ENCODE measurements at regions not wholly inside any gene's neighbourhood (a gene's known extent, or its start where the extent isn't known, plus 50 kb on each side); places are given as distances from the start of the nearest gene placed in this dataset.

GRCh38 chr16:65829076-65829475, 537.4 kb upstream of the CDH5 start:
- no peaks in the 10 kb centered on the region for H3K27me3 ChIP-seq (ENCODE audit: control insufficient read depth in 1 of 2, insufficient read depth in 2 of 2, low read length in 2 of 2)
- H3K4me2 ChIP-seq (ENCODE audit: low read depth, low read length): no peak overlapping the region
- TF ChIP-seq NR1H2 (CRISPR knock-in tag; IDR thresholded peaks at IDR 0.05; ENCODE audit: borderline replicate concordance, low read depth) (no peak), FLYWCH1 (CRISPR knock-in tag; IDR thresholded peaks at IDR 0.05) (no peak), ZNF18 (CRISPR knock-in tag; IDR thresholded peaks at IDR 0.05; ENCODE audit: insufficient replicate concordance) (no peak), NFIC (IDR thresholded peaks at IDR 0.05; ENCODE audit: low read length) (no peak), TBL1XR1 (IDR thresholded peaks at IDR 0.05; ENCODE audit: borderline replicate concordance, low read length, partially characterized antibody) (no peak), FOSL2 (CRISPR knock-in tag; IDR thresholded peaks at IDR 0.05) (no peak), KDM5B (CRISPR knock-in tag; IDR thresholded peaks at IDR 0.05; ENCODE audit: borderline replicate concordance) (no peak), ZNF766 (CRISPR knock-in tag; IDR thresholded peaks at IDR 0.05; ENCODE audit: borderline replicate concordance) (no peak), DRAP1 (CRISPR knock-in tag; IDR thresholded peaks at IDR 0.05) (no peak), TCF7L2 (IDR thresholded peaks at IDR 0.05; ENCODE audit: low read depth, low read length) (no peak), MIER2 (CRISPR knock-in tag; IDR thresholded peaks at IDR 0.05) (no peak)
- H3K9me3 ChIP-seq (ENCODE audit: low read length): no peaks in the 10 kb centered on the region
- FAIRE-seq (no peak), DNase-seq (ENCODE audit: low spot score) (no peak), ATAC-seq (no peak)
- no peaks in the 10 kb centered on the region for H4K20me1 ChIP-seq (ENCODE audit: insufficient read depth, low read length)
- no peak overlapping the region for H3K9ac ChIP-seq (ENCODE audit: insufficient read depth, low read depth, low read length)
- ChIA-PET CTCF (ENCODE audit: low intra/inter-chr PET ratio, low total read pairs) (no interaction called here), POLR2A (no interaction called here)
- intact Hi-C loops (cut with micrococcal nuclease; ENCODE audit: unreplicated experiment) (no loop called here), in situ Hi-C loops (cut with HindIII; ENCODE audit: extremely low pct_ligation_motif_present, low pct_unique_long_range_greater_than_20kb) (no loop called here)
- H3K4me1 ChIP-seq (ENCODE audit: insufficient read depth, low read length): peaks cover 8% of the 10 kb centered on the region; the same call in 1 of the 2 replicates
- BruUV-seq (replicated peaks): no TSS peak
- no peaks in the 10 kb centered on the region for H3K36me3 ChIP-seq (replicated peaks in 1 of 2; ENCODE audit: control insufficient read depth in 1 of 2, insufficient read depth in 2 of 2, low read length in 2 of 2)
- no peaks in the 10 kb centered on the region for H3K79me2 ChIP-seq (ENCODE audit: insufficient read depth, low read length)
- H3K27ac ChIP-seq (ENCODE audit: extremely low read length, insufficient read depth, low read length): no peak overlapping the region
- no peak overlapping the region for H3K4me3 ChIP-seq (replicated peaks in 1 of 3; ENCODE audit: insufficient read depth in 1 of 3, low read depth in 2 of 3, low read length in 3 of 3)
- no peak overlapping the region for H2AFZ ChIP-seq (ENCODE audit: low read length)
- WGBS (ENCODE audit: low lambda C conversion rate): 13% methylated on average over 4 of the region's 4 CpGs
